ENCODE measurements at regions not wholly inside any gene's neighbourhood (a gene's known extent, or its start where the extent isn't known, plus 50 kb on each side); places are given as distances from the start of the nearest gene placed in this dataset.
A peak's percentile ranks its signal among the peaks of the same experiment; 100 is the strongest.
"Not testable (repeated sequence)": the region's sequence is repeated elsewhere in the genome, so short reads cannot be mapped to it uniquely, and the experiment has no call there.

- no peak for DNase-seq
These were observed 50.8 kb upstream of the BOD1L1 start for GRCh38 chr4:13678186-13678924.

GRCh38 chr4:13681570-13681969, 54.0 kb upstream of the BOD1L1 start:
- no peak for DNase-seq

GRCh38 chr4:13694256-13694655, 66.7 kb upstream of the BOD1L1 start:
- DNase-seq: peak; percentile 0

- DNase-seq: no peak
These were observed 70.8 kb upstream of the BOD1L1 start for GRCh38 chr4:13698296-13698695.

GRCh38 chr4:13700021-13700857, 72.7 kb upstream of the BOD1L1 start:
- DNase-seq: no peak

- DNase-seq: peak; percentile 85
These were observed 73.3 kb upstream of the BOD1L1 start for GRCh38 chr4:13700858-13701140.

- no peak for DNase-seq
These were observed 74.5 kb upstream of the BOD1L1 start for GRCh38 chr4:13701937-13702446.

- no peak for DNase-seq
These were observed 75.6 kb upstream of the BOD1L1 start for GRCh38 chr4:13703096-13703495.

- DNase-seq: no peak
These were observed 76.5 kb upstream of the BOD1L1 start for GRCh38 chr4:13704035-13704434.

- DNase-seq: no peak
These were observed 77.2 kb upstream of the BOD1L1 start for GRCh38 chr4:13704761-13705160.

- peak; percentile 1 for DNase-seq
These were observed 78.1 kb upstream of the BOD1L1 start for GRCh38 chr4:13705521-13706041.

GRCh38 chr4:13706120-13706519, 78.6 kb upstream of the BOD1L1 start:
- DNase-seq: peak; percentile 6

- DNase-seq: no peak
These were observed 79.2 kb upstream of the BOD1L1 start for GRCh38 chr4:13706716-13707115.

GRCh38 chr4:13710246-13710885, 82.8 kb upstream of the BOD1L1 start:
- DNase-seq: no peak

- DNase-seq: peak; percentile 1
These were observed 83.8 kb upstream of the BOD1L1 start for GRCh38 chr4:13711233-13711785.

- DNase-seq: no peak
These were observed 94.4 kb upstream of the BOD1L1 start for GRCh38 chr4:13721894-13722293.

- DNase-seq: no peak
These were observed 95.1 kb upstream of the BOD1L1 start for GRCh38 chr4:13722649-13723048.

- no peak for DNase-seq
These were observed 101.2 kb upstream of the BOD1L1 start for GRCh38 chr4:13728761-13729160.

GRCh38 chr4:13731019-13731418, 103.5 kb upstream of the BOD1L1 start:
- no peak for DNase-seq

- no peak for DNase-seq
These were observed 106.3 kb upstream of the BOD1L1 start for GRCh38 chr4:13733817-13734216.

- DNase-seq: no peak
These were observed 123.1 kb upstream of the BOD1L1 start for GRCh38 chr4:13750594-13750993.

GRCh38 chr4:13761581-13761980, 134.1 kb upstream of the BOD1L1 start:
- not testable (repeated sequence) for DNase-seq

- no peak for DNase-seq
These were observed 134.6 kb upstream of the BOD1L1 start for GRCh38 chr4:13762130-13762529.

Measured in NCI-H446 treated with DMSO at 0.1 percent for 48 hours (cell line).